ENCODE measurements at regions not wholly inside any gene's neighbourhood (a gene's known extent, or its start where the extent isn't known, plus 50 kb on each side); places are given as distances from the start of the nearest gene placed in this dataset.

DNA sequence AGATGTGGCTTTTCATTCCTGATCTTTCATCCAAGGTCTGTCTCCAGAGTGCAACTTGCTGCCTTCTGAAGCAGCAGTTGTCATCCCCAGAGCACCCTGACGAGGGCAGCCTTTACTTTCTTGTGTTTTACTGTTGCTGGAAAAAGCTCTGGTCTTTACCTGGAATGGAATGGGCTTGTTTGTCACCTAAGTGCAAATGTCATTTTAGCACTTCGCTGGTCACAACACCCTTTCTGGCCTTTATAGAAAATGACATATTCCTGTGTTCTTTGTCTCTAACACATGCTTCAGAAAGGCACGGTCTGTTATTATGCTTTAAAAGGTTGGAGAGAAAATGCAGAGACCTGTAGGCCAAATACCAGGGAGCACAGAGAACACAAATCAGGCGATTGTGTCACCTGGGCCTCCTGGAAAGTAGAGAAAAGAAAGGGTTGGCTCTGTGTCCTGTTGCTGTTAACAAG lies 332.7 kb upstream of the IGFBP7 start:
- TF ChIP-seq CTCF (conservative IDR thresholded peaks at IDR 0.05): peak; percentile 88
- Histone ChIP-seq H2BK15ac (ENCODE audit: low read depth, low read length) (no peak overlapping the region), H3K4me2 (ENCODE audit: insufficient read depth, insufficient read length, low read length) (no peak overlapping the region), H4K20me1 (ENCODE audit: control insufficient read depth, insufficient read depth, insufficient read length) (no peaks in the 10 kb centered on the region), H3T11ph (ENCODE audit: low read length) (no peak overlapping the region), H3K18ac (ENCODE audit: insufficient read length, low read depth, low read length) (no peak overlapping the region), H2BK120ac (ENCODE audit: low read depth, low read length, poor library complexity, severe bottlenecking) (no peak overlapping the region), H2BK12ac (ENCODE audit: insufficient read length, low read depth, low read length) (no peak overlapping the region), H2BK5ac (ENCODE audit: insufficient read length, low read length) (no peak overlapping the region), H2AFZ (ENCODE audit: low read length) (no peak overlapping the region), H3K79me2 (ENCODE audit: insufficient read depth, low read length) (no peaks in the 10 kb centered on the region), H2BK20ac (ENCODE audit: low read depth, low read length, poor library complexity, severe bottlenecking) (no peak overlapping the region), H3K56ac (ENCODE audit: insufficient read length, low read depth, low read length) (no peak overlapping the region), H3K4me1 (ENCODE audit: insufficient read depth, low read length) (no peaks in the 10 kb centered on the region), H3K14ac (ENCODE audit: insufficient read depth, low read length) (no peak overlapping the region), H2AK5ac (ENCODE audit: insufficient read length, low read length) (no peak overlapping the region), H3K27me3 (ENCODE audit: insufficient read depth, low read length) (no peaks in the 10 kb centered on the region), H3K23me2 (ENCODE audit: insufficient read length, low read depth, low read length, poor library complexity, severe bottlenecking) (no peaks in the 10 kb centered on the region), H3K9ac (ENCODE audit: extremely low read depth, insufficient read length, low read length) (no peak overlapping the region), H4K91ac (ENCODE audit: insufficient read length, low read depth, low read length) (no peak overlapping the region), H4K8ac (replicated peaks; ENCODE audit: insufficient read length, low read depth, low read length) (no peak overlapping the region), H3K79me1 (ENCODE audit: insufficient read depth, low read depth, low read length, poor library complexity, severe bottlenecking) (no peaks in the 10 kb centered on the region), H4K5ac (ENCODE audit: insufficient read length, low read depth, low read length) (no peak overlapping the region), H3K27ac (ENCODE audit: insufficient read length, low read depth, low read length) (no peak overlapping the region), H3K9me3 (ENCODE audit: control insufficient read depth, low read depth, low read length) (no peaks in the 10 kb centered on the region), H3K4ac (ENCODE audit: low read depth, low read length) (no peak overlapping the region), H3K23ac (ENCODE audit: insufficient read length, low read depth, low read length) (no peak overlapping the region)
- Mint-ChIP-seq H3K9me3 (no peaks in the 10 kb centered on the region), H3K4me3 (no peak overlapping the region), H3K36me3 (ENCODE audit: insufficient read depth in 1 of 3, low read depth in 3 of 3) (no peaks in the 10 kb centered on the region), H3K4me1 (no peaks in the 10 kb centered on the region), H3K27ac (no peak overlapping the region), H3K27me3 (ENCODE audit: low read depth) (no peaks in the 10 kb centered on the region)
- peak; percentile 75 for DNase-seq
- no CpG with 5 or more reads among the region's 4 CpGs for WGBS (ENCODE audit: extremely low coverage, insufficient read length, low lambda C conversion rate)
